ENCODE measurements at regions not wholly inside any gene's neighbourhood (a gene's known extent, or its start where the extent isn't known, plus 50 kb on each side); places are given as distances from the start of the nearest gene placed in this dataset.

DNA sequence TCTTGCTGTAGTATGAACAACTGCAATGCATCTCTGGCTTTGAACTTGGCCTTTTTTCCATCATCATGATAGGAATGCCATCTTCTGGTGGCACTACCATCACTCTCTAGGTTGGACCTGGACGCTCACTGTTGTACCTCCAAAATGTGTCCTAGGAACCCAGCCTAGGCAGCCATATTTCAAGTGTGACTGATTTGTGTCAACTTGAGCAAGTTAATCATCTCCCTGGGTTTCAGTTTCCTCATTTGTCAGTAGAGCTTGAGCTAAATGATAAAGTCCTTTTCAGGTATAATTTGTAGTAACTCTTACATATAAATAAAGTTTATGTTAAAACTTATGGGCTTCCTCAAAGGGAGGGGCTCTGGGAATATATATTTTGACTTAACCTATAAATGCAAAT lies 241.7 kb upstream of the CEP162 start:
- 93 to 95% methylated on average over 1 of the region's 1 CpG for WGBS, 2 donors

GRCh38 chr6:84467296-84467695 lies 239.9 kb upstream of the CEP162 start:
- intact Hi-C loops (cut with DNase I; ENCODE audit: low total_unique reads) = no loop called here
- TF ChIP-seq CTCF (IDR thresholded peaks at IDR 0.05) = no peak
- TF ChIP-seq POLR2A (IDR thresholded peaks at IDR 0.05) = no peak
- no peak overlapping the region for H3K4me3 ChIP-seq (ENCODE audit: low read depth, poor library complexity, severe bottlenecking)
- no peak for DNase-seq (ENCODE audit: low spot score in 2 of 2)

More for the DNA sequence above, 241.7 kb upstream of the CEP162 start:
- H3K4me3 ChIP-seq (ENCODE audit: low read depth, poor library complexity, severe bottlenecking) = no peak overlapping the region
- no peak for DNase-seq (ENCODE audit: low spot score in 2 of 2)
- intact Hi-C loops (cut with DNase I; ENCODE audit: low total_unique reads) = no loop called here
- TF ChIP-seq POLR2A (IDR thresholded peaks at IDR 0.05) = no peak
- TF ChIP-seq CTCF (IDR thresholded peaks at IDR 0.05) = no peak

DNA sequence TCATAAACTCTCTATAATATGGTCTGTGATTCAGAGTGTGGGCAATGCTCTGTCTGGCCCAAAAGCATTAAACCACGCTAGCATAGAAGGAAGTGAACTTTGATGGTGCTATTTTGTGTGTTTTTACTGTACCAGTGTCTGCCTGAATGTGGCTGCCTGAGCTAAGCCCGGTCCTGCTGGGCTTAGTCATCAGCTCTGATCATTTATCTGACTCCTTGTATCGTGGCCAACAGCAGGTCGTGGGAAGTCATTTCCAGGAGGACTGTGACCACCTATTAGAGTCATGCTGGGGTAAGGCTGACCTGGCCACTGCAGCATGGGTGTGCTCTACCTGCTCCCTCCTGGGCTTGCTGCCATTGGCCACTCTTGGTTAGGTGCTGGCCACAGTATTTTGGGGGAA lies 239.1 kb upstream of the CEP162 start:
- TF ChIP-seq CTCF (IDR thresholded peaks at IDR 0.05) (no peak), POLR2A (IDR thresholded peaks at IDR 0.05) (no peak)
- no peak overlapping the region for H3K4me3 ChIP-seq (ENCODE audit: low read depth, poor library complexity, severe bottlenecking)
- WGBS, 2 donors = 43 to 75% methylated on average over 4 of the region's 4 CpGs
- intact Hi-C loops (cut with DNase I; ENCODE audit: low total_unique reads) = no loop called here
- DNase-seq (ENCODE audit: low spot score in 2 of 2) = no peak

DNA sequence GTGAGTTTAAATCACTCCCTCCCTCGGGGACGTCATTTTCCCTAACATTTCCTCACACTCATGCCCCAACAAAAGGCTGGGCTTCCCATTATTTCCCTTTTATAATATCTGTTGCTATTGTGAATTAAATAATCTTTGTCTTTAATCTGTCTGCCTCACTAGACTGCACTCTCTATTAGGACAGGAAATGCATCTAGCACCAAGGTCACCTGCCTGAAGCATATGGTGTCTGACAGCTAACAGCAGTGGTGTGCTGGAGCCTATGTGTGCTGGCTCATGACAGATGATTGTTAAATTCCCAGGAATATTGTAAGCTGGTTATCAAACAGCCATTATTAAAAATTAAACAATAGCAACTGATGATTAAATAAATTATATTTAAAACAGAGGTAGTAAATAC lies 237.0 kb upstream of the CEP162 start:
- intact Hi-C loops (cut with DNase I; ENCODE audit: low total_unique reads) = no loop called here

GRCh38 chr6:84462698-84463097 lies 235.3 kb upstream of the CEP162 start:
- 49 to 64% methylated on average over 1 of the region's 1 CpG for WGBS, 2 donors
- intact Hi-C loops (cut with DNase I; ENCODE audit: low total_unique reads) = no loop called here

More for the DNA sequence above, 237.0 kb upstream of the CEP162 start:
- WGBS, 2 donors = 80 to 81% methylated on average over 2 of the region's 2 CpGs
- no peak for DNase-seq (ENCODE audit: low spot score in 2 of 2)
- no peak overlapping the region for H3K4me3 ChIP-seq (ENCODE audit: low read depth, poor library complexity, severe bottlenecking)
- no peak for TF ChIP-seq POLR2A (IDR thresholded peaks at IDR 0.05)
- TF ChIP-seq CTCF (IDR thresholded peaks at IDR 0.05) = no peak

More at GRCh38 chr6:84462698-84463097, 235.3 kb upstream of the CEP162 start:
- DNase-seq (ENCODE audit: low spot score in 2 of 2) = no peak
- H3K4me3 ChIP-seq (ENCODE audit: low read depth, poor library complexity, severe bottlenecking) = no peak overlapping the region
- TF ChIP-seq POLR2A (IDR thresholded peaks at IDR 0.05) (no peak), CTCF (IDR thresholded peaks at IDR 0.05) (no peak)
